AG09309 (cell line): ENCODE measurements at regions not wholly inside any gene's neighbourhood (a gene's known extent, or its start where the extent isn't known, plus 50 kb on each side); places are given as distances from the start of the nearest gene placed in this dataset.
"Not testable (repeated sequence)": the region's sequence is repeated elsewhere in the genome, so short reads cannot be mapped to it uniquely, and the experiment has no call there.

Experiments
- DNase-seq: peaks from one replicate; pipeline ENCODE4 v3.0.0-alpha.2; 2010; ENCODE audit warnings: low read depth
- H3K4me3 ChIP-seq: 2 replicates; pipeline ENCODE4 v1.5.1; 2011; ENCODE audit warnings: mild to moderate bottlenecking, low read depth, low read length, moderate library complexity; ENCODE audit not compliant: control insufficient read depth
- TF ChIP-seq, protein P1 (sequence below): IDR thresholded peaks from 2 replicates; pipeline ENCODE4 v1.5.1; 2011; ENCODE audit warnings: mild to moderate bottlenecking, low read depth, low read length, inconsistent platforms; ENCODE audit not compliant: insufficient read depth, control insufficient read depth; ENCODE audit errors: missing control alignments

DNA sequence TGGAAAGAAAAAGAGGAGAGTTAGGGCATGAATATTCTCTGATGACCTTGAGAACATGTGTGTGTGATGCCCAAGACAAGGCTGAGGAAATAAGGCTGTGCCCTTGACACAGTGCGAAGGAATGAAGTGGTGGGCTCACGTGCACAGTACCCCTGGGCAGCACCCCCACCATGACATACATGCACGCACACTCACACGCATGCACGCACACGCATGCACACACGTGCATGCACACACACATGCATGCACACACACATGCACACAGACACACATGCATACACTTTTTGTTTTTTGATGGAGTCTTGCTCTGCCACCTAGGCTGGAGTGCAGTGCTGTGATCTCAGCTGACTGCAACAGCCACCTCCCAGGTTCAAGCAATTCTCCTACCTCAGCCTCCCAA, 118.1 kb downstream of the GATA3 start:
- TF ChIP-seq, protein P1, sequence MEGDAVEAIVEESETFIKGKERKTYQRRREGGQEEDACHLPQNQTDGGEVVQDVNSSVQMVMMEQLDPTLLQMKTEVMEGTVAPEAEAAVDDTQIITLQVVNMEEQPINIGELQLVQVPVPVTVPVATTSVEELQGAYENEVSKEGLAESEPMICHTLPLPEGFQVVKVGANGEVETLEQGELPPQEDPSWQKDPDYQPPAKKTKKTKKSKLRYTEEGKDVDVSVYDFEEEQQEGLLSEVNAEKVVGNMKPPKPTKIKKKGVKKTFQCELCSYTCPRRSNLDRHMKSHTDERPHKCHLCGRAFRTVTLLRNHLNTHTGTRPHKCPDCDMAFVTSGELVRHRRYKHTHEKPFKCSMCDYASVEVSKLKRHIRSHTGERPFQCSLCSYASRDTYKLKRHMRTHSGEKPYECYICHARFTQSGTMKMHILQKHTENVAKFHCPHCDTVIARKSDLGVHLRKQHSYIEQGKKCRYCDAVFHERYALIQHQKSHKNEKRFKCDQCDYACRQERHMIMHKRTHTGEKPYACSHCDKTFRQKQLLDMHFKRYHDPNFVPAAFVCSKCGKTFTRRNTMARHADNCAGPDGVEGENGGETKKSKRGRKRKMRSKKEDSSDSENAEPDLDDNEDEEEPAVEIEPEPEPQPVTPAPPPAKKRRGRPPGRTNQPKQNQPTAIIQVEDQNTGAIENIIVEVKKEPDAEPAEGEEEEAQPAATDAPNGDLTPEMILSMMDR = no peak
- DNase-seq = no peak
- H3K4me3 ChIP-seq = no peak overlapping the region

DNA sequence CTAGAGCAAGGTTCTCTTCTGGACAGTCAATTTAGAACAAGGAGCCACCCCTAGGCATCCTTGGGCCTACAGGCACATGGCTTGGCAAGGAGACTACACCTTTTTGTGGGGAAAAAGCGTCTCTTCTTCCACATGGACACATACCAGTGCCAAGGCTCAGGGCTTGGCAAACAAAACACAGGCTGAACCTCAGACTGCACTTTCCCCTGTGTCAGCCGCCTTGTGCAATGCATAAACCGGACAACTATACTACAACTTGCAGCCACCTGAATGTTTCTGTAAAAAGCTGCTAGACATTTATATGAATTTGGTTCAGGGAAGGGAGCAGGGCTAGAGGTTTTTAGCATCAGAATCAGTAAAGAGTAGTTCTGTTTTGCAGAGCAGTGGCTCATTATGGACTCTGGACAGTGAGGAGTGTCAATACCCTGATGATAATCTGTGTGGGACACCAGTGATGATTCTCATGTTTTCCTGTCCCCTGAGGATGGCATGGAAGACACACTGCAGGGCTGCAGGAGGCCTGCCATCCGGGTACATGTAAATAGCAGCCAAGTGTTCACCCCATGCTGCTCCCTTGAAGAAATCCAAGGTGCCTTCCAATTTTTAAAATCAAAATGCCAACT, 118.9 kb downstream of the GATA3 start:
- TF ChIP-seq, protein P1 = no peak
- DNase-seq = no peak
- no peak overlapping the region for H3K4me3 ChIP-seq

DNA sequence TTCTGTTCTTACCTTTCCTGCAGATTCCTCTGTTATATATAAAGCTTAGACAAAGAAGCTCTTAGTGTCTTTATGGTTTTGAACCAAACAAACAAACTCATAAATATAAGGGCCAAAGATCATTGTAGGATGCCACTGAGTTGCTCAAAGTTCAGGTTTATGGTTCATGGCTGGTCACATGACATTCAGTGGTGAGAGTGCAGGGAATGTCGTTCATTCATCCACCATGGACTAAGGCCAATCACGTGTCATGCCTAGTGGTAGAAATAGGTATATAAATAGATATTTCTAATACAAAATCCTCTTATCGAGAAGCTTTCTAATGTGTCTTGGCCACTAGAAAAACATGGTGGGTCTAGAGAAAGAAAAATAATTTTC, 119.4 kb downstream of the GATA3 start:
- no peak overlapping the region for H3K4me3 ChIP-seq
- DNase-seq = no peak
- TF ChIP-seq, protein P1 = no peak

DNA sequence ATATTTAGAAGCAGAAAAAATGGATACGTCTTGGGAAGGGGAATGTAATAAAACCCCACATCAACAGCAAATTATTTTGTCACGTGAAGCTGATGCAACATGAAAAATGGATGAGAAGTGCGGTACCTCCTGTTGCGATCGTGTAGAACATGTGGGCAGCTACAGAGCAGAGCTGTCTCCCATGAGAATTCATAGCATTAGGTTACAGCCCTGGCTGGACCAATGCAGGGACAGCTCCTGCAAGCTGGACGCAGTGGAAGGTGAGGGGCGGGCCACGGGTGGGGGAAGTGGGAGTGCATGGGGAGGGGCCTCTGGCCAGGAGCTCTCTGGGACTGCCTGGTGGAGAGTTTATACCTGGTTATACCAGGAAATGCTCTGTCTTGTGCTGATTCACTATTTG, 120.3 kb downstream of the GATA3 start:
- H3K4me3 ChIP-seq = no peak overlapping the region
- TF ChIP-seq, protein P1 = no peak
- DNase-seq = no peak

DNA sequence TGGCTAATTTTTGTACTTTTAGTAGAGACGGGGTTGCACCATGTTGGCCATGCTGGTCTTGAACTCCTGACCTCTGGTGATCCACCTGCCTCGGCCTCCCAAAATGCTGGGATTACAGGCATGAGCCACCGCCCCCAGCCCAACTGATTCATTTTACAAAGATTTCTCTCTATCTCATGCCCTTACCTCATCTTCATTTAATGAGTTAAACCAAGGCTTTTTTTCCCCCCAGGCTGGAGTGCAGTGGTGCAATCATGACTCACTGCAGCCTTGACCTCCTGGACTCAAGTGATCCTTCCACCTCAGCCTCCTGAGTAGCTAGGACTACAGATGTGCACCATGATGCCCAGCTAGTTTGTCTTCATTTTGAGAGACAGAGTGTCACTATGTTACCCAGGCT, 123.0 kb downstream of the GATA3 start:
- not testable (repeated sequence) for DNase-seq, H3K4me3 ChIP-seq

DNA sequence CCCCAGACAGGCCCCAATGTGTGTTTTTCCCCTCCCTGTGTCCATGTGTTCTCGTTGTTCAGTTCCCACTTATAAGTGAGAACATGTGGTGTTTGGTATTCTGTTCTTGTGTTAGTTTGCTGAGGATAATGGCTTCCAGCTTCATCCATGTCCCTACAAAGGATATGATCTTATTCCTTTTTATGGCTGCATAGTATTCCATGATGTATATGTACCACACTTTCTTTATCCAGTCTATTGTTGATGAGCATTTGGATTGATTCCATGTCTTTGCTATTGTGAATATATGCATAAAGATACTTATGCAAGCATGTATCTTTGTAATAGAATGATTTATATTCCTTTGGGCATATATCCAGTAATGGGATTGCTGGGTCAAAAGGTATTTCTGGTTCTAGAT, 125.3 kb downstream of the GATA3 start:
- not testable (repeated sequence) for H3K4me3 ChIP-seq, DNase-seq

DNA sequence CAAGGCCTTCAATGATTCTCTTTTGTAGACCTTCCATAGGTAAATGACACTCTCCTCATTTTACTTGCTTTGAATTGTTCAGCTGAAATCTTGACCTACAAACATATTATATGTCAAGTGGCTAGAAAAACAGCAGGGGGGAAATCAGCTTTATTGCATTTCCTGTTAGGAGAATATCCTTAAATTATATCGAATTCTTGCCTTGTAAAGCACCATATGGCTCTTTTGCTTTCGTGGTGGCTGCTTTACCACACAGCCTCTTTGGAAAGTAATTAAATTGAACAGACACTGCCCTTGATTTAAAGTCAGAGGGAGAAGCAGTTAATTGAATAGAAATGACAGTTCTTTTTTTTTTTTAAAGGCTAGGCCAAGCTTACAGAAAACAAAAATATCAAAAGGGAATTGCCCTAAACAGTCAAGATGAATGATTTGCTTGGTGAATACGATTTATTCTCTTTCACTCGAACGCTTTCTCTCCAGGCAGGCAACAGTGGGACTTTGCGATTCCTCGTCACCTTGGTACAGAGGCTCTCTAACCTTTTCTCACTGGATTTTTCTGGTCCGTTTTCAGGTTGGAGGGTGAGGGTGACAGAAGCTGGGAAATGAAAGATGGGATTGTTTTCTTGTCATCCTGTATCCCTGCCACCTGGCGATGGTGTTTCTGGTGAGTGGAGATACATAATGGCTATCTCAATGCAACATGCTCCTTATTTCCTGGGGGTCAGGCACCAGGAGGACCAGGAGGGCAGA, 126.0 kb downstream of the GATA3 start:
- H3K4me3 ChIP-seq = no peak overlapping the region
- DNase-seq = no peak
- TF ChIP-seq, protein P1 = no peak
